Posterior cingulate gyrus (tissue), 11 donors: ENCODE measurements at regions not wholly inside any gene's neighbourhood (a gene's known extent, or its start where the extent isn't known, plus 50 kb on each side); places are given as distances from the start of the nearest gene placed in this dataset.
A peak's percentile ranks its signal among the peaks of the same experiment; 100 is the strongest.

Experiments
- DNase-seq, 10 donors: peaks; one replicate each; pipeline versions ENCODE4 v3.0.0 to v3.0.0-alpha.2; 2020 to 2021; ENCODE audit warnings: mixed read lengths in 3 of 10
- intact Hi-C: fragments of 100-400 bp; cut with DNase I; formaldehyde crosslinking; loops from one replicate; pipeline ENCODE4 v1.15.1; 2023

- DNase-seq, result no peak
- intact Hi-C loops, result no loop called here
Observed at GRCh38 chr20:37455659-37456058, 65.4 kb upstream of the NNAT start.

GRCh38 chr20:37456948-37457347, 64.1 kb upstream of the NNAT start:
- intact Hi-C loops, result no loop called here
- no peak for DNase-seq

- intact Hi-C loops, result no loop called here
- DNase-seq, result peak in 1 of 10 donors; percentile 37
Observed at GRCh38 chr20:37457921-37458320, 63.1 kb upstream of the NNAT start.

GRCh38 chr20:37458761-37459160, 62.3 kb upstream of the NNAT start:
- DNase-seq, result no peak
- intact Hi-C loops, result no loop called here

- DNase-seq, result no peak
- intact Hi-C loops, result no loop called here
Observed at GRCh38 chr20:37461405-37461804, 59.6 kb upstream of the NNAT start.

- intact Hi-C loops, result no loop called here
- DNase-seq, result no peak
Observed at GRCh38 chr20:37463726-37464494, 57.1 kb upstream of the NNAT start.

- DNase-seq, result no peak
- intact Hi-C loops, result no loop called here
Observed at GRCh38 chr20:37464611-37465010, 56.4 kb upstream of the NNAT start.
